GM23338 (cell line): ENCODE measurements at regions not wholly inside any gene's neighbourhood (a gene's known extent, or its start where the extent isn't known, plus 50 kb on each side); places are given as distances from the start of the nearest gene placed in this dataset.

ENCODE experiments used
- ATAC-seq: fragments of 200-7000 bp; cut with Tn5 transposase; 3 replicates; pipeline ENCODE4 v1.9.1; 2020
- DNase-seq: peaks from one replicate; pipeline ENCODE4 v3.0.0-alpha.2; 2015; ENCODE audit warnings: low spot score
- H2AFZ ChIP-seq: fragments of 200-600 bp; sonication (generic); 2 replicates; pipeline ENCODE4 v1.8.0; 2016; ENCODE audit warnings: antibody characterized with exemption, mild to moderate bottlenecking, moderate library complexity
- H3F3A ChIP-seq: fragments of 200-600 bp; sonication (generic); replicated peaks from 2 replicates; pipeline ENCODE4 v1.8.0; 2017; ENCODE audit warnings: antibody characterized with exemption, mixed run types, low read depth
- H3K27ac ChIP-seq: fragments of 200-600 bp; sonication (generic); 2 replicates; pipeline ENCODE4 v1.6.1; 2016; ENCODE audit warnings: low read depth
- H3K27me3 ChIP-seq: fragments of 200-600 bp; sonication (generic); 2 replicates; pipeline ENCODE4 v1.8.0; 2016; ENCODE audit warnings: mild to moderate bottlenecking, mixed run types, moderate library complexity; ENCODE audit not compliant: insufficient read depth
- H3K36me3 ChIP-seq: fragments of 200-600 bp; sonication (generic); 2 replicates; pipeline ENCODE4 v1.8.0; 2016; ENCODE audit warnings: mild to moderate bottlenecking; ENCODE audit not compliant: insufficient read depth
- H3K4me1 ChIP-seq: fragments of 200-600 bp; sonication (generic); 2 replicates; pipeline ENCODE4 v1.8.0; 2016; ENCODE audit warnings: mild to moderate bottlenecking, moderate library complexity; ENCODE audit not compliant: insufficient read depth
- H3K4me2 ChIP-seq: fragments of 200-600 bp; sonication (generic); 2 replicates; pipeline ENCODE4 v1.7.1; 2017; ENCODE audit warnings: mixed run types
- H3K4me3 ChIP-seq: fragments of 200-600 bp; sonication (generic); 2 replicates; pipeline ENCODE4 v1.6.1; 2016; ENCODE audit warnings: mixed run types
- H3K79me2 ChIP-seq: fragments of 200-600 bp; sonication (generic); replicated peaks from 2 replicates; pipeline ENCODE4 v1.8.0; 2017; ENCODE audit warnings: mild to moderate bottlenecking; ENCODE audit not compliant: insufficient read depth
- H3K9me2 ChIP-seq: fragments of 200-600 bp; sonication (generic); 2 replicates; pipeline ENCODE4 v1.8.0; 2017; ENCODE audit not compliant: insufficient read depth
- H4K20me1 ChIP-seq: fragments of 200-600 bp; sonication (generic); replicated peaks from 2 replicates; pipeline ENCODE4 v1.8.0; 2017; ENCODE audit warnings: mild to moderate bottlenecking; ENCODE audit not compliant: insufficient read depth
- H3K27ac Mint-ChIP-seq: 2 replicates; pipeline ENCODE4 v1.8.0; 2020; ENCODE audit warnings: inconsistent platforms, mild to moderate bottlenecking, moderate library complexity, mixed read lengths
- H3K27me3 Mint-ChIP-seq: 3 replicates; pipeline ENCODE4 v1.8.0; 2022; ENCODE audit warnings: low read depth, mild to moderate bottlenecking, moderate library complexity, mixed read lengths, inconsistent platforms; ENCODE audit not compliant: insufficient read depth, poor library complexity
- H3K36me3 Mint-ChIP-seq: 3 replicates; pipeline ENCODE4 v1.8.0; 2021; ENCODE audit warnings: low read depth, mild to moderate bottlenecking, inconsistent platforms, moderate library complexity, mixed read lengths
- H3K4me1 Mint-ChIP-seq: 3 replicates; pipeline ENCODE4 v1.8.0; 2020; ENCODE audit warnings: mild to moderate bottlenecking, inconsistent platforms, mixed read lengths
- H3K4me3 Mint-ChIP-seq: 3 replicates; pipeline ENCODE4 v1.8.0; 2021; ENCODE audit warnings: moderate library complexity, mild to moderate bottlenecking, inconsistent platforms, mixed read lengths
- H3K9me3 Mint-ChIP-seq: 3 replicates; pipeline ENCODE4 v1.8.0; 2020; ENCODE audit warnings: moderate library complexity, mild to moderate bottlenecking, inconsistent platforms, mixed read lengths
- CREB1 ChIP-seq: fragments of 250-450 bp; sonication (Bioruptor Pico); IDR thresholded peaks from 2 replicates; pipeline ENCODE4 v1.5.0; 2020; ENCODE audit warnings: low read depth, mild to moderate bottlenecking, moderate library complexity
- EZH2 ChIP-seq: fragments of 200-600 bp; sonication (generic); IDR thresholded peaks from one replicate; pipeline ENCODE4 v1.8.0; 2017; ENCODE audit warnings: antibody characterized with exemption, mild to moderate bottlenecking, low read depth; ENCODE audit not compliant: unreplicated experiment
- EZH2phosphoT487 ChIP-seq: fragments of 200-600 bp; sonication (generic); IDR thresholded peaks from one replicate; pipeline ENCODE4 v1.8.1; 2018; ENCODE audit warnings: antibody characterized with exemption; ENCODE audit not compliant: unreplicated experiment
- JUNB ChIP-seq: IDR thresholded peaks from one replicate; pipeline ENCODE4 v1.6.1; 2016; ENCODE audit warnings: antibody characterized with exemption; ENCODE audit not compliant: unreplicated experiment
- NANOG ChIP-seq: IDR thresholded peaks from 2 replicates; pipeline ENCODE4 v1.6.1; 2016; ENCODE audit warnings: antibody characterized with exemption, borderline replicate concordance
- POLR2AphosphoS5 ChIP-seq: IDR thresholded peaks from 2 replicates; pipeline ENCODE4 v1.6.1; 2016; ENCODE audit warnings: antibody characterized with exemption, low read depth
- STAT1 ChIP-seq: IDR thresholded peaks from one replicate; pipeline ENCODE4 v1.6.1; 2016; ENCODE audit warnings: antibody characterized with exemption; ENCODE audit not compliant: unreplicated experiment
- ZNF114 ChIP-seq: fragments of 250-450 bp; sonication (Bioruptor Pico); IDR thresholded peaks from 2 replicates; pipeline ENCODE4 v1.5.0; 2020; ENCODE audit warnings: mild to moderate bottlenecking, moderate library complexity
- ZNF331 ChIP-seq: fragments of 250-450 bp; sonication (Bioruptor Pico); IDR thresholded peaks from 2 replicates; pipeline ENCODE4 v1.5.0; 2020; ENCODE audit warnings: low read depth, mild to moderate bottlenecking, moderate library complexity
- TF ChIP-seq, protein P1 (sequence below), 2 experiments: fragments of 200-600 bp in 1 of 2; sonication (generic) in 1 of 2; conservative IDR thresholded peaks; 2 replicates each; pipeline versions ENCODE4 v1.5.1 to v1.6.1; 2016 to 2017; ENCODE audit warnings: antibody characterized with exemption in 2 of 2, low read depth in 2 of 2, mild to moderate bottlenecking in 2 of 2, moderate library complexity in 1 of 2
- TF ChIP-seq, protein P2 (sequence below): IDR thresholded peaks from one replicate; pipeline ENCODE4 v1.6.1; 2018; ENCODE audit warnings: antibody characterized with exemption; ENCODE audit not compliant: unreplicated experiment
- TF ChIP-seq, protein P3 (sequence below): fragments of 250-450 bp; sonication (Bioruptor Pico); IDR thresholded peaks from 2 replicates; pipeline ENCODE4 v1.5.0; 2020; ENCODE audit warnings: mild to moderate bottlenecking, moderate library complexity
- TF ChIP-seq, protein P4 (sequence below): IDR thresholded peaks from 2 replicates; pipeline ENCODE4 v1.6.1; 2016; ENCODE audit warnings: antibody characterized with exemption

DNA sequence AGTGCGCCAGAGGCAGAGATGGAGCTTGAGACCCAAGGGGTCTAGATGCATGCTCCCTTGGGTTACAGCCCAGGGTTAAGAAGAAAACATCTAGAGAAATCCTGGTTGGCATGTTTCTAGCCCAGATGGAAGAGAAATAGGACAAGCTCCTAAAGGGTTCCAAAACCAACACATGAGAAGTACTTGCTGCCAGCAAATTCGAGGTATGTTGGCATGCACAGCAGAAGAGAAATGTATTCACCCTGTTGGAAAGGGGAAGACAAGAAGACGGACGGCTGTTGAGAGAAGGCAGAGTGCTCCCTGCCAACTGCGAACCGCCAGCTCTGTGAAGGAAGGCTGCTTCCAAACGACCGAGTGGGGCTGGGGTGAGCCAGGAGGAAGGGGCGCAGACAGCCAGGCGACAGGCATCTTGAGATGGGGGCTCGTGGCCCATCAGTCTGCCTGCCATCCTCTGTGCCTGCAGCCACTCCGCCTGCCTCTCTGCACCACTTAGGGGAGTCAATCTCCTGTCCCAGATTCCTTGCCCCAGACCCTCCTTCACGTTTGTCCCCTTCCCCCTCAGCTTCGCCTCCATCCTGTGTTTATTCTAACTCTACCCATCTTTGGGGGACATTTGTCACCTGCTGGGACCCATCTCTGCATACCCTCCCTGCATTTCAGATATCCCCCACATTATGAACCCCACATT, 249.2 kb downstream of the CDC5L start:
- Mint-ChIP-seq H3K4me3 (no peak overlapping the region), H3K9me3 (peaks cover 4% of the 10 kb centered on the region; the same call in 1 of the 3 replicates), H3K36me3 (no peaks in the 10 kb centered on the region), H3K4me1 (no peaks in the 10 kb centered on the region), H3K27me3 (peaks cover 5% of the 10 kb centered on the region), H3K27ac (no peak overlapping the region)
- Histone ChIP-seq H3K4me2 (no peak overlapping the region), H4K20me1 (no peaks in the 10 kb centered on the region), H3K27me3 (no peaks in the 10 kb centered on the region), H3K9me2 (no peaks in the 10 kb centered on the region), H2AFZ (peak overlapping the region; percentile 56), H3F3A (no peaks in the 10 kb centered on the region), H3K79me2 (no peaks in the 10 kb centered on the region), H3K4me1 (no peaks in the 10 kb centered on the region), H3K4me3 (no peak overlapping the region), H3K27ac (no peak overlapping the region), H3K36me3 (no peaks in the 10 kb centered on the region)
- no peak for ATAC-seq
- TF ChIP-seq EZH2: no peak
- no peak for TF ChIP-seq NANOG
- no peak for TF ChIP-seq CREB1
- TF ChIP-seq EZH2phosphoT487: no peak
- TF ChIP-seq, protein P1, sequence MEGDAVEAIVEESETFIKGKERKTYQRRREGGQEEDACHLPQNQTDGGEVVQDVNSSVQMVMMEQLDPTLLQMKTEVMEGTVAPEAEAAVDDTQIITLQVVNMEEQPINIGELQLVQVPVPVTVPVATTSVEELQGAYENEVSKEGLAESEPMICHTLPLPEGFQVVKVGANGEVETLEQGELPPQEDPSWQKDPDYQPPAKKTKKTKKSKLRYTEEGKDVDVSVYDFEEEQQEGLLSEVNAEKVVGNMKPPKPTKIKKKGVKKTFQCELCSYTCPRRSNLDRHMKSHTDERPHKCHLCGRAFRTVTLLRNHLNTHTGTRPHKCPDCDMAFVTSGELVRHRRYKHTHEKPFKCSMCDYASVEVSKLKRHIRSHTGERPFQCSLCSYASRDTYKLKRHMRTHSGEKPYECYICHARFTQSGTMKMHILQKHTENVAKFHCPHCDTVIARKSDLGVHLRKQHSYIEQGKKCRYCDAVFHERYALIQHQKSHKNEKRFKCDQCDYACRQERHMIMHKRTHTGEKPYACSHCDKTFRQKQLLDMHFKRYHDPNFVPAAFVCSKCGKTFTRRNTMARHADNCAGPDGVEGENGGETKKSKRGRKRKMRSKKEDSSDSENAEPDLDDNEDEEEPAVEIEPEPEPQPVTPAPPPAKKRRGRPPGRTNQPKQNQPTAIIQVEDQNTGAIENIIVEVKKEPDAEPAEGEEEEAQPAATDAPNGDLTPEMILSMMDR (conservative IDR thresholded peaks at IDR 0.05; ENCODE audit: low read depth in 2 of 2): no peak
- no peak for TF ChIP-seq ZNF331 (CRISPR knock-in tag)
- TF ChIP-seq, protein P2, sequence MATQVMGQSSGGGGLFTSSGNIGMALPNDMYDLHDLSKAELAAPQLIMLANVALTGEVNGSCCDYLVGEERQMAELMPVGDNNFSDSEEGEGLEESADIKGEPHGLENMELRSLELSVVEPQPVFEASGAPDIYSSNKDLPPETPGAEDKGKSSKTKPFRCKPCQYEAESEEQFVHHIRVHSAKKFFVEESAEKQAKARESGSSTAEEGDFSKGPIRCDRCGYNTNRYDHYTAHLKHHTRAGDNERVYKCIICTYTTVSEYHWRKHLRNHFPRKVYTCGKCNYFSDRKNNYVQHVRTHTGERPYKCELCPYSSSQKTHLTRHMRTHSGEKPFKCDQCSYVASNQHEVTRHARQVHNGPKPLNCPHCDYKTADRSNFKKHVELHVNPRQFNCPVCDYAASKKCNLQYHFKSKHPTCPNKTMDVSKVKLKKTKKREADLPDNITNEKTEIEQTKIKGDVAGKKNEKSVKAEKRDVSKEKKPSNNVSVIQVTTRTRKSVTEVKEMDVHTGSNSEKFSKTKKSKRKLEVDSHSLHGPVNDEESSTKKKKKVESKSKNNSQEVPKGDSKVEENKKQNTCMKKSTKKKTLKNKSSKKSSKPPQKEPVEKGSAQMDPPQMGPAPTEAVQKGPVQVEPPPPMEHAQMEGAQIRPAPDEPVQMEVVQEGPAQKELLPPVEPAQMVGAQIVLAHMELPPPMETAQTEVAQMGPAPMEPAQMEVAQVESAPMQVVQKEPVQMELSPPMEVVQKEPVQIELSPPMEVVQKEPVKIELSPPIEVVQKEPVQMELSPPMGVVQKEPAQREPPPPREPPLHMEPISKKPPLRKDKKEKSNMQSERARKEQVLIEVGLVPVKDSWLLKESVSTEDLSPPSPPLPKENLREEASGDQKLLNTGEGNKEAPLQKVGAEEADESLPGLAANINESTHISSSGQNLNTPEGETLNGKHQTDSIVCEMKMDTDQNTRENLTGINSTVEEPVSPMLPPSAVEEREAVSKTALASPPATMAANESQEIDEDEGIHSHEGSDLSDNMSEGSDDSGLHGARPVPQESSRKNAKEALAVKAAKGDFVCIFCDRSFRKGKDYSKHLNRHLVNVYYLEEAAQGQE: no peak
- no peak for TF ChIP-seq ZNF114
- TF ChIP-seq, protein P3, sequence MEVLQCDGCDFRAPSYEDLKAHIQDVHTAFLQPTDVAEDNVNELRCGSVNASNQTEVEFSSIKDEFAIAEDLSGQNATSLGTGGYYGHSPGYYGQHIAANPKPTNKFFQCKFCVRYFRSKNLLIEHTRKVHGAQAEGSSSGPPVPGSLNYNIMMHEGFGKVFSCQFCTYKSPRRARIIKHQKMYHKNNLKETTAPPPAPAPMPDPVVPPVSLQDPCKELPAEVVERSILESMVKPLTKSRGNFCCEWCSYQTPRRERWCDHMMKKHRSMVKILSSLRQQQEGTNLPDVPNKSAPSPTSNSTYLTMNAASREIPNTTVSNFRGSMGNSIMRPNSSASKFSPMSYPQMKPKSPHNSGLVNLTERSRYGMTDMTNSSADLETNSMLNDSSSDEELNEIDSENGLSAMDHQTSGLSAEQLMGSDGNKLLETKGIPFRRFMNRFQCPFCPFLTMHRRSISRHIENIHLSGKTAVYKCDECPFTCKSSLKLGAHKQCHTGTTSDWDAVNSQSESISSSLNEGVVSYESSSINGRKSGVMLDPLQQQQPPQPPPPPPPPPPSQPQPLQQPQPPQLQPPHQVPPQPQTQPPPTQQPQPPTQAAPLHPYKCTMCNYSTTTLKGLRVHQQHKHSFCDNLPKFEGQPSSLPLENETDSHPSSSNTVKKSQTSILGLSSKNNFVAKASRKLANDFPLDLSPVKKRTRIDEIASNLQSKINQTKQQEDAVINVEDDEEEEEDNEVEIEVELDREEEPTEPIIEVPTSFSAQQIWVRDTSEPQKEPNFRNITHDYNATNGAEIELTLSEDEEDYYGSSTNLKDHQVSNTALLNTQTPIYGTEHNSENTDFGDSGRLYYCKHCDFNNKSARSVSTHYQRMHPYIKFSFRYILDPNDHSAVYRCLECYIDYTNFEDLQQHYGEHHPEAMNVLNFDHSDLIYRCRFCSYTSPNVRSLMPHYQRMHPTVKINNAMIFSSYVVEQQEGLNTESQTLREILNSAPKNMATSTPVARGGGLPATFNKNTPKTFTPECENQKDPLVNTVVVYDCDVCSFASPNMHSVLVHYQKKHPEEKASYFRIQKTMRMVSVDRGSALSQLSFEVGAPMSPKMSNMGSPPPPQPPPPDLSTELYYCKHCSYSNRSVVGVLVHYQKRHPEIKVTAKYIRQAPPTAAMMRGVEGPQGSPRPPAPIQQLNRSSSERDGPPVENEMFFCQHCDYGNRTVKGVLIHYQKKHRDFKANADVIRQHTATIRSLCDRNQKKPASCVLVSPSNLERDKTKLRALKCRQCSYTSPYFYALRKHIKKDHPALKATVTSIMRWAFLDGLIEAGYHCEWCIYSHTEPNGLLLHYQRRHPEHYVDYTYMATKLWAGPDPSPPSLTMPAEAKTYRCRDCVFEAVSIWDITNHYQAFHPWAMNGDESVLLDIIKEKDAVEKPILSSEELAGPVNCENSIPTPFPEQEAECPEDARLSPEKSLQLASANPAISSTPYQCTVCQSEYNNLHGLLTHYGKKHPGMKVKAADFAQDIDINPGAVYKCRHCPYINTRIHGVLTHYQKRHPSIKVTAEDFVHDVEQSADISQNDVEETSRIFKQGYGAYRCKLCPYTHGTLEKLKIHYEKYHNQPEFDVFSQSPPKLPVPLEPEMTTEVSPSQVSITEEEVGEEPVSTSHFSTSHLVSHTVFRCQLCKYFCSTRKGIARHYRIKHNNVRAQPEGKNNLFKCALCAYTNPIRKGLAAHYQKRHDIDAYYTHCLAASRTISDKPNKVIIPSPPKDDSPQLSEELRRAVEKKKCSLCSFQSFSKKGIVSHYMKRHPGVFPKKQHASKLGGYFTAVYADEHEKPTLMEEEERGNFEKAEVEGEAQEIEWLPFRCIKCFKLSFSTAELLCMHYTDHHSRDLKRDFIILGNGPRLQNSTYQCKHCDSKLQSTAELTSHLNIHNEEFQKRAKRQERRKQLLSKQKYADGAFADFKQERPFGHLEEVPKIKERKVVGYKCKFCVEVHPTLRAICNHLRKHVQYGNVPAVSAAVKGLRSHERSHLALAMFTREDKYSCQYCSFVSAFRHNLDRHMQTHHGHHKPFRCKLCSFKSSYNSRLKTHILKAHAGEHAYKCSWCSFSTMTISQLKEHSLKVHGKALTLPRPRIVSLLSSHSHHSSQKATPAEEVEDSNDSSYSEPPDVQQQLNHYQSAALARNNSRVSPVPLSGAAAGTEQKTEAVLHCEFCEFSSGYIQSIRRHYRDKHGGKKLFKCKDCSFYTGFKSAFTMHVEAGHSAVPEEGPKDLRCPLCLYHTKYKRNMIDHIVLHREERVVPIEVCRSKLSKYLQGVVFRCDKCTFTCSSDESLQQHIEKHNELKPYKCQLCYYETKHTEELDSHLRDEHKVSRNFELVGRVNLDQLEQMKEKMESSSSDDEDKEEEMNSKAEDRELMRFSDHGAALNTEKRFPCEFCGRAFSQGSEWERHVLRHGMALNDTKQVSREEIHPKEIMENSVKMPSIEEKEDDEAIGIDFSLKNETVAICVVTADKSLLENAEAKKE: no peak
- no peak for TF ChIP-seq STAT1
- TF ChIP-seq JUNB: no peak
- TF ChIP-seq POLR2AphosphoS5: no peak
- TF ChIP-seq, protein P4, sequence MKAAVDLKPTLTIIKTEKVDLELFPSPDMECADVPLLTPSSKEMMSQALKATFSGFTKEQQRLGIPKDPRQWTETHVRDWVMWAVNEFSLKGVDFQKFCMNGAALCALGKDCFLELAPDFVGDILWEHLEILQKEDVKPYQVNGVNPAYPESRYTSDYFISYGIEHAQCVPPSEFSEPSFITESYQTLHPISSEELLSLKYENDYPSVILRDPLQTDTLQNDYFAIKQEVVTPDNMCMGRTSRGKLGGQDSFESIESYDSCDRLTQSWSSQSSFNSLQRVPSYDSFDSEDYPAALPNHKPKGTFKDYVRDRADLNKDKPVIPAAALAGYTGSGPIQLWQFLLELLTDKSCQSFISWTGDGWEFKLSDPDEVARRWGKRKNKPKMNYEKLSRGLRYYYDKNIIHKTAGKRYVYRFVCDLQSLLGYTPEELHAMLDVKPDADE: no peak
- DNase-seq: no peak
